HL-60 (cell line): ENCODE measurements at regions not wholly inside any gene's neighbourhood (a gene's known extent, or its start where the extent isn't known, plus 50 kb on each side); places are given as distances from the start of the nearest gene placed in this dataset.

Experiments used
- POLR2AphosphoS5 ChIP-seq: IDR thresholded peaks from 2 replicates; pipeline ENCODE4 v1.6.1; 2012; ENCODE audit warnings: low read depth
- TF ChIP-seq, protein P1 (sequence below): IDR thresholded peaks from one replicate; pipeline ENCODE4 v1.5.1; 2011; ENCODE audit warnings: low read length, control low read depth, inconsistent platforms; ENCODE audit not compliant: insufficient read depth

DNA sequence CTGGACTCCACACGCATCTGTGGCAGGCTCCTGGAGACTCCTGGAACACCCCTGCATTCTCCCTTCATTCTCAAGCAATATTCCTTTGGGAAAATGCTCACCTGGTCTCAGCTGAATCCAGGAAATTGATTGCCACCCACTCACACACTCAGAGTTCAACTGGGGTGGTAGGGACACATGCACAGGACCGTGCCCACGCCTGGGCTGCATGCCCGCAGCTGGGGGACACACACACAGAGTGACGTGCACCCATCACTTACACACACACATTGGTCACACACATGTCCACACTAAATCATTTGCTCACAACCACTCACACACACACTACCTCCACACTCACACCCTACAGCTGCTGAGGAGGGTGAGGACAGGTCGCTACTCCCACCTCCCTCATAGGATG, 84.8 kb downstream of the ENGASE start:
- TF ChIP-seq POLR2AphosphoS5 = no peak
- TF ChIP-seq, protein P1, sequence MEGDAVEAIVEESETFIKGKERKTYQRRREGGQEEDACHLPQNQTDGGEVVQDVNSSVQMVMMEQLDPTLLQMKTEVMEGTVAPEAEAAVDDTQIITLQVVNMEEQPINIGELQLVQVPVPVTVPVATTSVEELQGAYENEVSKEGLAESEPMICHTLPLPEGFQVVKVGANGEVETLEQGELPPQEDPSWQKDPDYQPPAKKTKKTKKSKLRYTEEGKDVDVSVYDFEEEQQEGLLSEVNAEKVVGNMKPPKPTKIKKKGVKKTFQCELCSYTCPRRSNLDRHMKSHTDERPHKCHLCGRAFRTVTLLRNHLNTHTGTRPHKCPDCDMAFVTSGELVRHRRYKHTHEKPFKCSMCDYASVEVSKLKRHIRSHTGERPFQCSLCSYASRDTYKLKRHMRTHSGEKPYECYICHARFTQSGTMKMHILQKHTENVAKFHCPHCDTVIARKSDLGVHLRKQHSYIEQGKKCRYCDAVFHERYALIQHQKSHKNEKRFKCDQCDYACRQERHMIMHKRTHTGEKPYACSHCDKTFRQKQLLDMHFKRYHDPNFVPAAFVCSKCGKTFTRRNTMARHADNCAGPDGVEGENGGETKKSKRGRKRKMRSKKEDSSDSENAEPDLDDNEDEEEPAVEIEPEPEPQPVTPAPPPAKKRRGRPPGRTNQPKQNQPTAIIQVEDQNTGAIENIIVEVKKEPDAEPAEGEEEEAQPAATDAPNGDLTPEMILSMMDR = no peak
